Fibroblast of the aortic adventitia (primary cell): ENCODE measurements at regions not wholly inside any gene's neighbourhood (a gene's known extent, or its start where the extent isn't known, plus 50 kb on each side); places are given as distances from the start of the nearest gene placed in this dataset.

Source experiments
- DNase-seq: peaks from one replicate; pipeline ENCODE4 v3.0.0-alpha.2; 2010; ENCODE audit warnings: low read depth
- H3K4me3 ChIP-seq: 2 replicates; pipeline ENCODE4 v1.5.1; 2011; ENCODE audit warnings: low read depth, mild to moderate bottlenecking, control low read depth, low read length, moderate library complexity
- TF ChIP-seq, protein P1 (sequence below): IDR thresholded peaks from 2 replicates; pipeline ENCODE4 v1.5.1; 2011; ENCODE audit warnings: mild to moderate bottlenecking, low read length, control low read depth, inconsistent platforms; ENCODE audit not compliant: insufficient read depth

DNA sequence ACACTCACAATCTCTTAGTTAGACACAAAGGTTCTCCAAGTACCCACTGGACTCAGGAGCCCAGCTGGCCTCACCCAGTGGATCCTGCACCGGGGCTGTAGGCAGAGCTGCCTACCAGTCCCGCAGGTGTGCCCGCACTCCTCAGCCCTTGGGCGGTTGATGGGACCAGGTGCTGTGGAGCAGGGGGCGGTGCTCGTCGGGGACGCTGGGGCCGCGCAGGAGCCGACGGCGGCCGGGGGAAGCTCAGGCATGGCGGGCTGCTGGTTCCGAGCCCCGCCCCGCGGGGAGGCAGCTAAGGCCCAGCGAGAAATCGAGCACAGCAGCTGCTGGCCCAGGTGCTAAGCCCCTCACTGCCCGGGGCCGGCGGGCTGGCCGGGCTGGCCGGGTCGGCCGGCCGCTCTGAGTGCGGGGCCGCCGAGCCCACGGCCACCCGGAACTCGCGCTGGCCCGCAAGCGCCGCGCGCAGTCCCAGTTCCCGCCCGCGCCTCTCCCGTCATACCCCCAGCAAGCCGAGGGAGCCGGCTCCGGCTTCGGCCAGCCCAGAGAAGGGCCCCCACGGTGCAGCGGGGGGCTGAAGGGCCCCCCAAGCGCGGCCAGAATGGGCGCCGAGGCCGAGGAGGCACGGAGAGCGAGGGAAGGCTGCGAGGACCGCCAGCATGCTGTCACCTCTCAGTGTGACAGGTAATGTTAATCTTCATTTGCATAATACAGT, 506.8 kb downstream of the LRFN5 start:
- no peak overlapping the region for H3K4me3 ChIP-seq
- DNase-seq = no peak
- TF ChIP-seq, protein P1, sequence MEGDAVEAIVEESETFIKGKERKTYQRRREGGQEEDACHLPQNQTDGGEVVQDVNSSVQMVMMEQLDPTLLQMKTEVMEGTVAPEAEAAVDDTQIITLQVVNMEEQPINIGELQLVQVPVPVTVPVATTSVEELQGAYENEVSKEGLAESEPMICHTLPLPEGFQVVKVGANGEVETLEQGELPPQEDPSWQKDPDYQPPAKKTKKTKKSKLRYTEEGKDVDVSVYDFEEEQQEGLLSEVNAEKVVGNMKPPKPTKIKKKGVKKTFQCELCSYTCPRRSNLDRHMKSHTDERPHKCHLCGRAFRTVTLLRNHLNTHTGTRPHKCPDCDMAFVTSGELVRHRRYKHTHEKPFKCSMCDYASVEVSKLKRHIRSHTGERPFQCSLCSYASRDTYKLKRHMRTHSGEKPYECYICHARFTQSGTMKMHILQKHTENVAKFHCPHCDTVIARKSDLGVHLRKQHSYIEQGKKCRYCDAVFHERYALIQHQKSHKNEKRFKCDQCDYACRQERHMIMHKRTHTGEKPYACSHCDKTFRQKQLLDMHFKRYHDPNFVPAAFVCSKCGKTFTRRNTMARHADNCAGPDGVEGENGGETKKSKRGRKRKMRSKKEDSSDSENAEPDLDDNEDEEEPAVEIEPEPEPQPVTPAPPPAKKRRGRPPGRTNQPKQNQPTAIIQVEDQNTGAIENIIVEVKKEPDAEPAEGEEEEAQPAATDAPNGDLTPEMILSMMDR = no peak

DNA sequence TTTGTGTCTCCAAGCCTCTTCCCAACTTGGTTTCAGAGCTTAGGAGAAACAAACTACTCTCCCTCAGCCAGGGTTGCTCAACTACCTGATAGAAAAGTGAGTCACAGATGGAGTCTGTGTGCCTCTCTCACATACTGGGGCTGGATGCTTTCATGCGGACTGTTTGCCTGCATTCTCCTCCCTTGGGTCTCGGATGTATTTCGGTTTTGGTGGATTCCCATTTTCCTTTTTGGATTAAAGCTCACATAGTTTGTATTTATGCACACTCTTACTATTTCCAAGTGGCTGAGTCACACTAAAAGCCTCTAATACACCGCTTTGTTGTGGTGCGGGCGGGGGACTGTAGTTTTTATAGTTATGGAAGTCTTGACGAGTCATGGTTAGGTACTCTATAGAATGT, 505.4 kb downstream of the LRFN5 start:
- peak; percentile 46 for DNase-seq
- H3K4me3 ChIP-seq = no peak overlapping the region

DNA sequence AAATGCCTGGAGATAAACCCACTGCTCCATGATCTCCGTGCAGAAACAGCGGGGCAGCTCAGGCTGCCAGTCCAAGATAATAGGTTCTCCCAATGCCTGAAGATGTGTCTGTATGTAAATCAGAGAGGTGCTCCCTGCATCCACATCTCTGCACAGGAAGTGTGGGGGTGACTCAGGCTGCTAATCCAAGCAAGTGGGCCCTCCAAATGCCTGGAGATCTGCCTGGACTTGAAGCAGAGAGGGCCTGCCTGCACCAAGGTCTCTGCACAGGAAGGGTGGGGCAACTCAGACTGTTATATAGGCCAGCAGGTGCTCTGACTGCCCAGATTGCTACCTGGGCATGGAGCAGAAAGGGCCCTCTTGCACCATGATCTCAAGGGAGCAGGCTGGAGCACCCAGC, 504.7 kb downstream of the LRFN5 start:
- no peak overlapping the region for H3K4me3 ChIP-seq
- TF ChIP-seq, protein P1 = no peak
- DNase-seq = no peak

More for the DNA sequence above, 505.4 kb downstream of the LRFN5 start:
- TF ChIP-seq, protein P1 = no peak

DNA sequence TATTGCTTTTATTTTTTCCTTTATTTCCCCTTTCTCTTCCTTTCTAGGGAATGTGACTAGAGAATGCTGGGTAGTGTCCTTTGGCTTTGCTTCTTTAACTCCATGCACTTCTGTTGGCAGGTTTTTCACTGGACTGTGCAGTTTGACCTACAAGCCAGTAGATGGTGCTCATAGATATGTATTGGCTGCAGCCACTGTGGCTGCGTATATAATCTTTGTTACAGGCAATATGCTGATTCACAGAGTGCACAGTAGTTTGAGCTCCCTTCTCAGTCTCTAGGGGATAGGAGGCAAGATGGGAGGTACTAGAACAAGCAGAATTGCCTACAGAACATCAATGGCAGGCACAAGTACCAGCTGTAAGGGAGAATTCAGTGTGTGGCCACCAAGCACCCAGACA, 503.5 kb downstream of the LRFN5 start:
- DNase-seq = peak; percentile 71
- no peak overlapping the region for H3K4me3 ChIP-seq
- TF ChIP-seq, protein P1 = peak; percentile 78

DNA sequence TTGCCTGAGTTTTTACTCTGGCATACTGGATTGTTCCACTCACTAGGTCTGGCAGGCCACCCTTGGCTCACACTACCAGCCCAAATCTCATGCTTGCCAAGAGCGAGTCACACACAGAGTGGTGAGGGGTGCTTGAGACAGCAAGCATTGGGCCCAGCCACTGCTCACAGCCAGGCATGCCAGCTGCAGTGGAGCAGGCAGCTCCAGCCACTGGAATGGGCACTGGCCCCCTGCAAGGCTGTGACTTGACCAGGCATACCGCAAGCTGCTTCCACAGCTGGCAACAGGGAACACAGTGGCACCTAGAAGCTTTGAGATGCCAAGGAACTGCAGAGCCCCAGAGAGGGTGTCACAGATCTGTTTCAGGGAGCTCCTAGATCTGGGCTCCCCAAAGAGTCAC, 488.5 kb downstream of the LRFN5 start:
- TF ChIP-seq, protein P1 = no peak
- no peak overlapping the region for H3K4me3 ChIP-seq
- no peak for DNase-seq

DNA sequence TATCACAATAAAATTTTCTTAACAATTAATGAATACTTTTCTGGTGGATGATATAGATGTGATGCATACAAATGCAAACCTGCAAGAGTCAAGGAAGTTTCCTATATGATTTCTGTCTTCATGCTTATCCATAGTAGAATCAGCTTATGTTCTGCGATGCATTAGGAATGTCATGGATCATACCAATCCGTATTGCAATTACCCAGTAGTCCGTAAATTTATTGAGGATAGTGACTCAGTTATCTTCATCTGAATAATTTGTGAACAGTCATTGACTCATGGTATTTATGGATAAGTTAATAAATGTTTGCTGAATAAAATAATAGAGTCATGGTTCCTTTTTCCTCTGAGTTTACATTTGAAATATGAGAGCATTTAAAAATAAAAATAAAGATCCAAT, 483.4 kb downstream of the LRFN5 start:
- TF ChIP-seq, protein P1 = no peak
- no peak for DNase-seq
- no peak overlapping the region for H3K4me3 ChIP-seq

DNA sequence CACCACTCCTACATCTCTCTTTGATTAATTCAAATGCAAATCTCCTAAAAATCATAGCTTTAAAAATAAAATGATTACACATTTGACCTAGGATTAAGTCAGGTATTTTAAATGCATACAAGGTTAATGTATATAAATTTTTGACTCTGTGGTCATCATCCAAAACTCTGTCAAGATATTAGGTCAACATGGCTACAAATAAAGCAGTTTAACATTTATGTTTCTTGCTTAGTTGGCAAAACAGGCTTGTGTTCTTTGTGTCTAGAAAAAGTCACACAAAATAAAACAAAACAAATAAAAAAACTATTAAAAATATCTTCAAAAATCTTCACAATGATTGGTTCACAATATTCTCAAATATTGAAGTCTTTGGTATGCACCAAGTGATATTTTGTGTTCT, 473.2 kb downstream of the LRFN5 start:
- TF ChIP-seq, protein P1 = no peak
- no peak overlapping the region for H3K4me3 ChIP-seq
- DNase-seq = no peak
